Natural killer cell (primary cell): ENCODE measurements at regions not wholly inside any gene's neighbourhood (a gene's known extent, or its start where the extent isn't known, plus 50 kb on each side); places are given as distances from the start of the nearest gene placed in this dataset.
"Not testable (repeated sequence)": the region's sequence is repeated elsewhere in the genome, so short reads cannot be mapped to it uniquely, and the experiment has no call there.

ENCODE experiments used
- ATAC-seq, 3 donors: fragments of 150-1000 bp in 2 of 3; fragments of 200-7000 bp in 1 of 3; cut with Tn5 transposase; 1 replicate in 1 of 3; 2 replicates in 2 of 3; pipeline ENCODE4 v1.10.0; 2021; ENCODE audit warnings: mild to moderate bottlenecking in 2 of 3, moderate library complexity in 2 of 3
- DNase-seq, 2 donors: peaks; one replicate each; pipeline versions ENCODE4 v3.0.0 to v3.0.0-alpha.2; 2013 to 2021; ENCODE audit warnings: mixed read lengths in 1 of 2
- H3K27ac ChIP-seq: one replicate; pipeline ENCODE4 v1.5.1; 2013; ENCODE audit warnings: mild to moderate bottlenecking, low read length
- H3K27me3 ChIP-seq: one replicate; pipeline ENCODE4 v1.6.1; 2013; ENCODE audit warnings: low read length; ENCODE audit not compliant: control insufficient read depth, insufficient read depth
- H3K36me3 ChIP-seq: one replicate; pipeline ENCODE4 v1.6.1; 2013; ENCODE audit warnings: low read length; ENCODE audit not compliant: control insufficient read depth, insufficient read depth
- H3K4me1 ChIP-seq: one replicate; pipeline ENCODE4 v1.6.1; 2013; ENCODE audit warnings: low read length; ENCODE audit not compliant: control insufficient read depth, insufficient read depth
- H3K4me3 ChIP-seq: one replicate; pipeline ENCODE4 v1.5.1; 2013; ENCODE audit warnings: low read length
- H3K9me3 ChIP-seq: one replicate; pipeline ENCODE4 v1.6.1; 2013; ENCODE audit warnings: low read length; ENCODE audit not compliant: control insufficient read depth, insufficient read depth
- H3K27ac Mint-ChIP-seq, 2 donors: one replicate each; pipeline ENCODE4 v1.8.0; 2022; ENCODE audit warnings: mild to moderate bottlenecking in 2 of 2, mixed read lengths in 2 of 2, moderate library complexity in 1 of 2
- H3K27me3 Mint-ChIP-seq, 2 donors: one replicate each; pipeline ENCODE4 v1.8.0; 2022; ENCODE audit warnings: low read depth in 2 of 2, mixed read lengths in 2 of 2
- H3K36me3 Mint-ChIP-seq: one replicate; pipeline ENCODE4 v1.8.0; 2022; ENCODE audit warnings: mixed read lengths
- H3K4me1 Mint-ChIP-seq, 2 donors: one replicate each; pipeline ENCODE4 v1.8.0; 2022; ENCODE audit warnings: mixed read lengths in 2 of 2
- H3K4me3 Mint-ChIP-seq: one replicate; pipeline ENCODE4 v1.8.0; 2022; ENCODE audit warnings: mild to moderate bottlenecking, moderate library complexity, mixed read lengths
- H3K9me3 Mint-ChIP-seq, 2 donors: one replicate each; pipeline ENCODE4 v1.8.0; 2022; ENCODE audit warnings: mixed read lengths in 2 of 2
- WGBS: methylation state at CpG from one replicate; pipeline ENCODE4 v1.1.7; 2013; ENCODE audit warnings: missing lambda C conversion rate; ENCODE audit not compliant: insufficient coverage; 5-methylcytosine and 5-hydroxymethylcytosine counted together
- intact Hi-C: fragments of 100-400 bp; cut with micrococcal nuclease; formaldehyde crosslinking; loops from one replicate; pipeline ENCODE4 v1.14.2; 2022
- TF ChIP-seq, protein P1 (sequence below): fragments of 200-600 bp; IDR thresholded peaks from one replicate; pipeline ENCODE4 v1.8.0; 2022; ENCODE audit warnings: antibody characterized with exemption

DNA sequence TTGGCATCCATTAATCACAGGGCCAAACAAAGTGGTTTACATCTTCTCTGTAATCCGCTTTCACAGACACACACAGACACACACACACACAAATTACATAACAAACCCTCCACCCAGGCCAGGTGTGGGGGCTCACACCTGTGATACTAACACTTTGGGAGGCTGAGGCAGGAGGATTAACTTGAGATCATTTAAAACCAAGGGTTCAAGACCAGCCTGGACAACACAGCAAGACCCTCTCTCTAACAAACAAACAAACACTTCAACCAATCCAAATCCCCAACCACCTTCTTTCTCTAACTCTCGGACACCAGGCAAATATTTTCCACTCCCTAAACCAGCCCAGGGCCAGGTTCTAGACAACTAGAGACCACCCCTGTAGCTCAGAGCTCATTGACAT, 79.5 kb upstream of the XPO1 start:
- TF ChIP-seq, protein P1, sequence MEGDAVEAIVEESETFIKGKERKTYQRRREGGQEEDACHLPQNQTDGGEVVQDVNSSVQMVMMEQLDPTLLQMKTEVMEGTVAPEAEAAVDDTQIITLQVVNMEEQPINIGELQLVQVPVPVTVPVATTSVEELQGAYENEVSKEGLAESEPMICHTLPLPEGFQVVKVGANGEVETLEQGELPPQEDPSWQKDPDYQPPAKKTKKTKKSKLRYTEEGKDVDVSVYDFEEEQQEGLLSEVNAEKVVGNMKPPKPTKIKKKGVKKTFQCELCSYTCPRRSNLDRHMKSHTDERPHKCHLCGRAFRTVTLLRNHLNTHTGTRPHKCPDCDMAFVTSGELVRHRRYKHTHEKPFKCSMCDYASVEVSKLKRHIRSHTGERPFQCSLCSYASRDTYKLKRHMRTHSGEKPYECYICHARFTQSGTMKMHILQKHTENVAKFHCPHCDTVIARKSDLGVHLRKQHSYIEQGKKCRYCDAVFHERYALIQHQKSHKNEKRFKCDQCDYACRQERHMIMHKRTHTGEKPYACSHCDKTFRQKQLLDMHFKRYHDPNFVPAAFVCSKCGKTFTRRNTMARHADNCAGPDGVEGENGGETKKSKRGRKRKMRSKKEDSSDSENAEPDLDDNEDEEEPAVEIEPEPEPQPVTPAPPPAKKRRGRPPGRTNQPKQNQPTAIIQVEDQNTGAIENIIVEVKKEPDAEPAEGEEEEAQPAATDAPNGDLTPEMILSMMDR = no peak
- Mint-ChIP-seq H3K27ac (no peak overlapping the region), H3K36me3 (no peaks in the 10 kb centered on the region), H3K4me1 (no peaks in the 10 kb centered on the region), H3K27me3 (peaks cover 0 to 3% of the 10 kb centered on the region in 2 donors), H3K4me3 (no peak overlapping the region), H3K9me3 (no peaks in the 10 kb centered on the region)
- Histone ChIP-seq H3K9me3 (no peaks in the 10 kb centered on the region), H3K4me1 (no peaks in the 10 kb centered on the region), H3K27ac (no peak overlapping the region), H3K4me3 (no peak overlapping the region), H3K36me3 (no peaks in the 10 kb centered on the region), H3K27me3 (no peaks in the 10 kb centered on the region)
- ATAC-seq (no peak), DNase-seq (no peak)
- 96% methylated on average over 2 of the region's 2 CpGs for WGBS
- intact Hi-C loops = no loop called here

DNA sequence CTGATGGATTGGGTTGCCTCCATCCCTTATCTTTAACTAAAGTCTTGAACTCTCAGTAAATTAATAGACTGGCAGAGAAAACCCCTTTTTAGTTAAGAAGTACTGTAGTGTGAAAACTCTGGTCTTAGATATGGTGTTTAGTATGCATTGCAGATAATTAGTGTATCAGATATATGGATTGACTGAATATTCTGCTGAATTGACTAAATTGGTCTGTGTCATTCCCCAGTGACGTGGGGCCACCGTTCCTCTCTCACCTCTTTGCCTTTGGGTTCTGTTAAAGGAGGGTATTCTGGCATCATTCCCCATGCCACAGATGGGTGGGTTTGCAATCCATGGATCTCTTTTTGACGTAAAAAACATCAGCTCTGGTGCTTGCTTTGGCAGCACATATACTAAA, 67.1 kb upstream of the XPO1 start:
- H3K27me3 Mint-ChIP-seq = no peaks in the 10 kb centered on the region
- H3K4me1 ChIP-seq = no peaks in the 10 kb centered on the region
- 97% methylated on average over 3 of the region's 3 CpGs for WGBS
- no peaks in the 10 kb centered on the region for H3K36me3 Mint-ChIP-seq
- no peaks in the 10 kb centered on the region for H3K27me3 ChIP-seq
- H3K4me3 Mint-ChIP-seq = no peak overlapping the region
- intact Hi-C loops = no loop called here
- TF ChIP-seq, protein P1 = no peak
- H3K4me1 Mint-ChIP-seq = no peaks in the 10 kb centered on the region
- no peak for ATAC-seq
- no peak overlapping the region for H3K27ac ChIP-seq
- no peaks in the 10 kb centered on the region for H3K36me3 ChIP-seq
- H3K9me3 Mint-ChIP-seq = no peaks in the 10 kb centered on the region
- H3K27ac Mint-ChIP-seq = no peak overlapping the region
- DNase-seq = no peak
- H3K9me3 ChIP-seq = no peaks in the 10 kb centered on the region
- no peak overlapping the region for H3K4me3 ChIP-seq

DNA sequence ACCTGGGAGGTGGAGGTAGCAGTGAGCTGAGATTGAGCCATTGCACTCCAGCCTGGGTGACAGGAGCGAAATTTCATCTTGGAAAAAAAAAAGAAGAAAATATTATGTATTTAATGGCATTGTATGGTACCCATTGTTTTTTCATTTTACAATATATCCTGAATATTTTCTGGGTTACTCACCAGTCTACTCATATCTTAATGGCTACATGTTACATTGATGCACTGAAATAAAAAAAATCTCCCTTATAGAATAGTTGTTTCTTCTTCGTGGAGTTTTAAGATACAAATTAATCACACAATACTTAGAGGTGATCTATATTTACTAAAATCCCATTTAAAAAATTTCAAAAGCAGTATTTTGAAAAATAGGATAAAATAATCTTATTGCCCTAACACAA, 66.3 kb upstream of the XPO1 start:
- Mint-ChIP-seq H3K27ac (no peak overlapping the region), H3K4me3 (no peak overlapping the region), H3K9me3 (no peaks in the 10 kb centered on the region), H3K27me3 (no peaks in the 10 kb centered on the region), H3K4me1 (no peaks in the 10 kb centered on the region), H3K36me3 (no peaks in the 10 kb centered on the region)
- no peaks in the 10 kb centered on the region for H3K4me1 ChIP-seq
- 100% methylated on average over 1 of the region's 2 CpGs for WGBS
- H3K27me3 ChIP-seq = no peaks in the 10 kb centered on the region
- no peak overlapping the region for H3K27ac ChIP-seq
- no peaks in the 10 kb centered on the region for H3K9me3 ChIP-seq
- no peaks in the 10 kb centered on the region for H3K36me3 ChIP-seq
- ATAC-seq = no peak
- no peak for DNase-seq
- H3K4me3 ChIP-seq = no peak overlapping the region
- intact Hi-C loops = no loop called here
- TF ChIP-seq, protein P1 = no peak

DNA sequence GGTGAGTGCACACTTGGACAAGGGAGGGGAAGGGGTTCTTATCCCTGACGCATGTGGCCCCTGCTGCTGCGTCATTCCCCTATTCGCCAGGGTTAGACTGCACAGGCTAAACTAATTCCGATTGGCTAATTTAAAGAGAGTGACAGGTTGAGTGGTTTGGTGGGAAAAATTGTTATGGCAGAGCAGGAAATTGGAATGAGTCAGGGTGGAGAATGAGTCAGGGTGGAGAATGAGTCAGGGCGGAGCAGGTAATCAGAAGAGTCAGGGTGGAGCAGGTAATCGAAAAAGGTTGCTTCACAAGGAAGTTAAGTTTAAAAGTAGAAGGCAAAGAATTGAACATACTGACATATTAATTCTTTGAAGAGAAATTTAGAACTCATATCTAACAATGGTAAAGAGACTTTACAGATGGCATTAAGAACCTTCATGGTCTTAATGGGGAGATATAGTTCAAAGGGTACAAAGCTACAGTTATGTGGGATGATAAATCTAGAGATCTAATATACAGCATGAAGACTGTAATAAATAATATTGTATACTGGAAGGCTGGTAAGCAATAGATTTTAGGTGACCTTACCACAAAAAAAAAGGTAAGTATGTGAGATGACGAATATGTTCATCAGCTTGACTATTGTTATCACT, 60.5 kb upstream of the XPO1 start:
- H3K27me3 Mint-ChIP-seq, H3K27me3 ChIP-seq, H3K27ac Mint-ChIP-seq, intact Hi-C loops, H3K4me3 Mint-ChIP-seq, H3K4me1 ChIP-seq, H3K9me3 Mint-ChIP-seq, H3K27ac ChIP-seq, H3K4me3 ChIP-seq, DNase-seq, H3K9me3 ChIP-seq, H3K4me1 Mint-ChIP-seq, H3K36me3 ChIP-seq, H3K36me3 Mint-ChIP-seq, ATAC-seq: not testable (repeated sequence)
- 95% methylated on average over 5 of the region's 7 CpGs for WGBS
